Adrenal gland (tissue), 9 donors: ENCODE measurements at regions not wholly inside any gene's neighbourhood (a gene's known extent, or its start where the extent isn't known, plus 50 kb on each side); places are given as distances from the start of the nearest gene placed in this dataset.

ENCODE experiments used
- DNase-seq, 7 donors: peaks; one replicate each; pipeline ENCODE4 v3.0.0-alpha.2; 2019 to 2020
- H3K27ac ChIP-seq, 5 donors: fragments of 200-600 bp; sonication (generic) in 4 of 5; 1 replicate in 3 of 5; 2 replicates in 2 of 5; pipeline versions ENCODE4 v1.5.1 to v1.8.0; 2016 to 2020; ENCODE audit warnings: mild to moderate bottlenecking in 1 of 5
- H3K27me3 ChIP-seq: fragments of 200-600 bp; 2 replicates; pipeline ENCODE4 v1.8.0; 2021
- H3K36me3 ChIP-seq, 2 donors: fragments of 200-600 bp; replicated peaks in 1 of 2; 1 replicate in 1 of 2; 2 replicates in 1 of 2; pipeline versions ENCODE4 v1.5.1 to v1.8.0; 2018 to 2022
- H3K4me1 ChIP-seq, 2 donors: fragments of 200-600 bp; replicated peaks in 1 of 2; 1 replicate in 1 of 2; 2 replicates in 1 of 2; pipeline versions ENCODE4 v1.5.1 to v1.8.0; 2018 to 2021
- H3K4me3 ChIP-seq, 4 donors: fragments of 200-600 bp; sonication (generic) in 3 of 4; one replicate each; pipeline ENCODE4 v1.5.1; 2016 to 2018
- H3K9me3 ChIP-seq, 3 donors: fragments of 200-600 bp; sonication (generic) in 1 of 3; replicated peaks in 1 of 3; 1 replicate in 2 of 3; 2 replicates in 1 of 3; pipeline versions ENCODE4 v1.5.1 to v1.8.0; 2016 to 2021
- POLR2A ChIP-seq, 2 donors: fragments of 450-650 bp; IDR thresholded peaks; one replicate each; pipeline ENCODE4 v1.6.1; 2017; ENCODE audit warnings: antibody characterized with exemption in 2 of 2, mild to moderate bottlenecking in 2 of 2, moderate library complexity in 1 of 2
- WGBS, 4 donors: extraction: QIAGEN DNeasy Blood & Tissue Kit in 2 of 4; methylation state at CpG; one replicate each; pipeline versions ENCODE4 v1.1.5 to v1.1.7; 2013 to 2017; 5-methylcytosine and 5-hydroxymethylcytosine counted together
- intact Hi-C, 2 donors: fragments of 100-400 bp; cut with DNase I; formaldehyde crosslinking; loops; one replicate each; pipeline versions ENCODE4 v1.14.1 to v1.15.0; 2022 to 2023
- TF ChIP-seq, protein P1 (sequence below), 6 experiments: fragments of 450-650 bp in 4 of 6; fragments of 200-600 bp in 2 of 6; sonication (generic) in 1 of 6; IDR thresholded peaks; 1 replicate in 5 of 6; 2 replicates in 1 of 6; pipeline versions ENCODE4 v1.5.1 to v1.8.0; 2016 to 2021; ENCODE audit warnings: antibody characterized with exemption in 6 of 6, mild to moderate bottlenecking in 2 of 6, moderate library complexity in 1 of 6
- donor health status: healthy with polysubstance abuse.
- donor health status: Bipolar disorder and iron deficiency.
- donor health status: DM: yes; HTN: yes; CAD: no.
- donor health status: DM: no; HTN: no; CAD: no.
- donor health status: DM: no; HTN: no; CAD: no.

DNA sequence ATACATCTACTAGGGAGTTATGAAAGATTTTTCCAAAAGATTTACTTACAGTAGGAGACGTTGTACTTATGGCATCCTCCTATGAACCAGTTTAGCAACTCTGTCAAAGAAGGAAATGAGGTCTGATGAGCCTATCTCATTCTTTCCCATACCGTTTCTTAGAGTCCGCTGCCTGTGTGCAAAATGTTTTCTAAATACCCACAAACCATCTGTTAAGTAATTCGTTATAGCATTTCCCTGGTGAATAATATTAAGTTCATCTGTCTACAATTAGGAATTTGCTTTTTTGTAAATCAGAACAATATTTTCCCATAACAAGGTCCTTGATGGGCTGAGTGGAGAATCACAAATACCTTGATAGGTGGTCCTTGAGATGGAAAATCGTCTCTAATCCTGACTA is 178.8 kb upstream of the TMTC4 start:
- H3K27ac ChIP-seq = no peak overlapping the region
- H3K9me3 ChIP-seq = no peaks in the 10 kb centered on the region
- intact Hi-C loops = no loop called here
- H3K4me1 ChIP-seq = no peaks in the 10 kb centered on the region
- DNase-seq = no peak
- H3K36me3 ChIP-seq = no peaks in the 10 kb centered on the region
- 66 to 73% (median 70%) methylated on average over 5 of the region's 5 CpGs for WGBS, 4 donors
- H3K27me3 ChIP-seq = no peaks in the 10 kb centered on the region
- TF ChIP-seq, protein P1, sequence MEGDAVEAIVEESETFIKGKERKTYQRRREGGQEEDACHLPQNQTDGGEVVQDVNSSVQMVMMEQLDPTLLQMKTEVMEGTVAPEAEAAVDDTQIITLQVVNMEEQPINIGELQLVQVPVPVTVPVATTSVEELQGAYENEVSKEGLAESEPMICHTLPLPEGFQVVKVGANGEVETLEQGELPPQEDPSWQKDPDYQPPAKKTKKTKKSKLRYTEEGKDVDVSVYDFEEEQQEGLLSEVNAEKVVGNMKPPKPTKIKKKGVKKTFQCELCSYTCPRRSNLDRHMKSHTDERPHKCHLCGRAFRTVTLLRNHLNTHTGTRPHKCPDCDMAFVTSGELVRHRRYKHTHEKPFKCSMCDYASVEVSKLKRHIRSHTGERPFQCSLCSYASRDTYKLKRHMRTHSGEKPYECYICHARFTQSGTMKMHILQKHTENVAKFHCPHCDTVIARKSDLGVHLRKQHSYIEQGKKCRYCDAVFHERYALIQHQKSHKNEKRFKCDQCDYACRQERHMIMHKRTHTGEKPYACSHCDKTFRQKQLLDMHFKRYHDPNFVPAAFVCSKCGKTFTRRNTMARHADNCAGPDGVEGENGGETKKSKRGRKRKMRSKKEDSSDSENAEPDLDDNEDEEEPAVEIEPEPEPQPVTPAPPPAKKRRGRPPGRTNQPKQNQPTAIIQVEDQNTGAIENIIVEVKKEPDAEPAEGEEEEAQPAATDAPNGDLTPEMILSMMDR (IDR thresholded peaks at IDR 0.05) = no peak
- TF ChIP-seq POLR2A (IDR thresholded peaks at IDR 0.05) = no peak
- no peak overlapping the region for H3K4me3 ChIP-seq

DNA sequence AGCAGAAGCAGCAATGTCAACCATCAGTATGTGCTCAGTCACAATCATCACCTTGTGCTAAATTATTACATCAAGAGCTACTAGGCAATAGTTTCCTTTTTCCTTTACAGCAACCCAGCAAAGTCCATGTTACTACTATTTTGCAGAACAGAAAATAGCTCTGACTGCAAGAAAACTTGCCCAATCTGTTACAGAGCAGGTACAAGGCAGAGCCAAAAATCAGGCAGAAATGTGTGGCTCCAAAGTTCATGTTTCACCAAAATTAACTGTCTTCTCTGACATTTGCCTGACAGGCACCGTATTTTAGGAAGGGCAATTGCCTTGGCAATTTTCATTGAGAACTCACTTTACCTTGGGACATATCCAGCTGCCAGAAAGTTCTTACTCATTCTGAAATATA is 177.6 kb upstream of the TMTC4 start:
- Histone ChIP-seq H3K4me3 (no peak overlapping the region), H3K4me1 (no peaks in the 10 kb centered on the region), H3K27me3 (no peaks in the 10 kb centered on the region), H3K27ac (no peak overlapping the region), H3K36me3 (no peaks in the 10 kb centered on the region), H3K9me3 (no peaks in the 10 kb centered on the region)
- DNase-seq = no peak
- TF ChIP-seq, protein P1 (IDR thresholded peaks at IDR 0.05) = no peak
- no peak for TF ChIP-seq POLR2A (IDR thresholded peaks at IDR 0.05)
- intact Hi-C loops = no loop called here
- 19 to 65% (median 44%) methylated on average over 1 of the region's 1 CpG for WGBS, 4 donors

DNA sequence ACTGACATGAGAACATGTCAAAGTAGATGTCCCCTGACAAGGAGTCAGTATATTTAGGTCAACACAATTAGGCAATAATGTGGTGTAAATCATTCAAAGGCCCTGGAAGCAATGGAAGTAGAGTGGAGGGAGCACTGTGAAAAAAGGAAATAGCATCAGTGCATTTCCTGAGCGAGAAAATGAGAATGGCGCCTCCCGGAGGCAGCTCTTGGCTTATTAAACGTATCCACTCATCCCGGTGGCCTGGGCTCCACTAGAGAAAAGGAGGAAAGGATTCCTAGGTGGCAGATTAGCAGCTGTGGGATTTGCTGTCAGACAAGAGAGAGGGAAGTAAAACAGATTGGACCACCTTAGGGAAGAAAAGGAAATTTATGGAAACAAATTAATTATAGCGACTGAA is 173.7 kb upstream of the TMTC4 start:
- no peaks in the 10 kb centered on the region for H3K4me1 ChIP-seq
- no peak for DNase-seq
- WGBS, 4 donors = 81 to 88% (median 86%) methylated on average over 6 of the region's 6 CpGs
- intact Hi-C loops = no loop called here
- TF ChIP-seq POLR2A (IDR thresholded peaks at IDR 0.05) = no peak
- TF ChIP-seq, protein P1 (IDR thresholded peaks at IDR 0.05) = no peak
- H3K36me3 ChIP-seq = no peaks in the 10 kb centered on the region
- H3K4me3 ChIP-seq = no peak overlapping the region
- H3K9me3 ChIP-seq = no peaks in the 10 kb centered on the region
- H3K27ac ChIP-seq = no peak overlapping the region
- H3K27me3 ChIP-seq = no peaks in the 10 kb centered on the region

DNA sequence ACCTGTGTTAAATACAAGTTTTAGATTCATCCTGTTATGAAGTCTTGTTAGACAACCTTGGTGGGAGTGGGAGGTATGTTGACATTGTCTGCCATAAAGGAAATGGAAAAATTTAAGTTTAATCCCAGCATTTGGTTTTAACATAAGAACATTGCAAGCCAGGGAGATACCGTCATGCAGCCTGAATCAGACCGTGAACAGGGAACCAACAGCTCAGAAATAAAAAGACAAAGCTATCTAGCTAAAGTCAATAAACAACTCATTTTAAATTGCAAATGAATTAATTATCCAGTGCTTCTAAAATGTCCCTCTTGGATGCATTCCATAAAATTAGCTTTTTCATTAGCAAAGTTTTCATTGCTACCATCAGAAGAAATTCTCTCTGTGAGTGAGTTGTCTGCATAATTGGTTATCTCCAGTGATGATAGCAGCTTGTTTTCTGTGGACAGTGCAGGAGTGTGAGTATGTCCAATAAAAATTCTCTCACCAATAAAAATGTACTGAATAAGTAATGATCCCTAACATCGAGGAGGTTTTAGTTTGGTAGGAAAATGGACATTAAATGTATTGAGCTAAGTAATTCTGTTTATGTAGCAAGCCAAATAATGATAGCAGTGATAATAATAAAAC is 170.6 kb upstream of the TMTC4 start:
- Histone ChIP-seq H3K9me3 (no peaks in the 10 kb centered on the region), H3K27me3 (no peaks in the 10 kb centered on the region), H3K36me3 (no peaks in the 10 kb centered on the region), H3K4me3 (no peak overlapping the region), H3K27ac (no peak overlapping the region), H3K4me1 (no peaks in the 10 kb centered on the region)
- intact Hi-C loops = no loop called here
- no peak for DNase-seq
- no peak for TF ChIP-seq POLR2A (IDR thresholded peaks at IDR 0.05)
- TF ChIP-seq, protein P1 (IDR thresholded peaks at IDR 0.05) = no peak
- 65 to 78% (median 73%) methylated on average over 3 of the region's 3 CpGs for WGBS, 4 donors
